Endothelial cell of umbilical vein (primary cell): ENCODE measurements at regions not wholly inside any gene's neighbourhood (a gene's known extent, or its start where the extent isn't known, plus 50 kb on each side); places are given as distances from the start of the nearest gene placed in this dataset.

Source experiments
- EZH2 ChIP-seq: IDR thresholded peaks from 2 replicates; pipeline ENCODE4 v1.6.1; 2012; ENCODE audit warnings: borderline replicate concordance, low read depth, mild to moderate bottlenecking, moderate library complexity, low read length, inconsistent platforms; ENCODE audit not compliant: severe bottlenecking
- GATA2 ChIP-seq: IDR thresholded peaks from 2 replicates; pipeline ENCODE4 v1.7.0; 2011; ENCODE audit warnings: low read depth, mild to moderate bottlenecking, moderate library complexity, mixed read lengths, low read length; ENCODE audit not compliant: insufficient read length, insufficient read depth
- JUN ChIP-seq: IDR thresholded peaks from 2 replicates; pipeline ENCODE4 v1.6.1; 2011; ENCODE audit warnings: borderline replicate concordance, low read depth; ENCODE audit not compliant: insufficient read length, insufficient read depth
- MYC ChIP-seq: IDR thresholded peaks from one replicate; pipeline ENCODE4 v1.6.1; 2011; ENCODE audit warnings: mild to moderate bottlenecking, low read depth, low read length
- POLR2A ChIP-seq: IDR thresholded peaks from 2 replicates; pipeline ENCODE4 v1.6.1; 2012; ENCODE audit warnings: low read depth, mild to moderate bottlenecking, control low read depth, low read length
- POLR2AphosphoS5 ChIP-seq: IDR thresholded peaks from 2 replicates; pipeline ENCODE4 v1.6.1; 2012; ENCODE audit warnings: low read depth, mild to moderate bottlenecking, control low read depth, low read length, moderate library complexity; ENCODE audit not compliant: insufficient read depth
- TF ChIP-seq, protein P1 (sequence below), 2 donors: IDR thresholded peaks; 1 replicate in 1 of 2; 2 replicates in 1 of 2; pipeline ENCODE4 v1.5.1; 2011; ENCODE audit warnings: low read length in 2 of 2, mild to moderate bottlenecking in 2 of 2, moderate library complexity in 2 of 2, control low read depth in 1 of 2, inconsistent platforms in 1 of 2, low read depth in 1 of 2; ENCODE audit not compliant: insufficient read depth in 1 of 2; ENCODE audit errors: extremely low read depth in 1 of 2
- TF ChIP-seq, protein P2 (sequence below): IDR thresholded peaks from 2 replicates; pipeline ENCODE4 v1.6.1; 2011; ENCODE audit not compliant: insufficient read depth, insufficient read length

- TF ChIP-seq, protein P1, sequence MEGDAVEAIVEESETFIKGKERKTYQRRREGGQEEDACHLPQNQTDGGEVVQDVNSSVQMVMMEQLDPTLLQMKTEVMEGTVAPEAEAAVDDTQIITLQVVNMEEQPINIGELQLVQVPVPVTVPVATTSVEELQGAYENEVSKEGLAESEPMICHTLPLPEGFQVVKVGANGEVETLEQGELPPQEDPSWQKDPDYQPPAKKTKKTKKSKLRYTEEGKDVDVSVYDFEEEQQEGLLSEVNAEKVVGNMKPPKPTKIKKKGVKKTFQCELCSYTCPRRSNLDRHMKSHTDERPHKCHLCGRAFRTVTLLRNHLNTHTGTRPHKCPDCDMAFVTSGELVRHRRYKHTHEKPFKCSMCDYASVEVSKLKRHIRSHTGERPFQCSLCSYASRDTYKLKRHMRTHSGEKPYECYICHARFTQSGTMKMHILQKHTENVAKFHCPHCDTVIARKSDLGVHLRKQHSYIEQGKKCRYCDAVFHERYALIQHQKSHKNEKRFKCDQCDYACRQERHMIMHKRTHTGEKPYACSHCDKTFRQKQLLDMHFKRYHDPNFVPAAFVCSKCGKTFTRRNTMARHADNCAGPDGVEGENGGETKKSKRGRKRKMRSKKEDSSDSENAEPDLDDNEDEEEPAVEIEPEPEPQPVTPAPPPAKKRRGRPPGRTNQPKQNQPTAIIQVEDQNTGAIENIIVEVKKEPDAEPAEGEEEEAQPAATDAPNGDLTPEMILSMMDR (IDR thresholded peaks at IDR 0.05; ENCODE audit: extremely low read depth in 1 of 2, insufficient read depth in 1 of 2, low read depth in 1 of 2, low read length in 2 of 2): no peak
- TF ChIP-seq GATA2 (no peak), POLR2AphosphoS5 (no peak), POLR2A (no peak), EZH2 (no peak), JUN (no peak), MYC (no peak)
- TF ChIP-seq, protein P2, sequence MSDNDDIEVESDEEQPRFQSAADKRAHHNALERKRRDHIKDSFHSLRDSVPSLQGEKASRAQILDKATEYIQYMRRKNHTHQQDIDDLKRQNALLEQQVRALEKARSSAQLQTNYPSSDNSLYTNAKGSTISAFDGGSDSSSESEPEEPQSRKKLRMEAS: no peak
Observed at GRCh38 chr1:83760226-83761021, 238.5 kb downstream of the TTLL7 start.
